Breast epithelium (tissue), 4 donors: ENCODE measurements at regions not wholly inside any gene's neighbourhood (a gene's known extent, or its start where the extent isn't known, plus 50 kb on each side); places are given as distances from the start of the nearest gene placed in this dataset.

ENCODE experiments used
- DNase-seq, 2 donors: peaks; one replicate each; pipeline ENCODE4 v3.0.0-alpha.2; 2019; ENCODE audit warnings: low spot score in 2 of 2
- H3K27ac ChIP-seq, 2 donors: fragments of 200-600 bp; sonication (generic) in 1 of 2; one replicate each; pipeline ENCODE4 v1.5.1; 2016 to 2019; ENCODE audit warnings: mild to moderate bottlenecking in 1 of 2
- H3K27me3 ChIP-seq, 2 donors: fragments of 200-600 bp; sonication (generic) in 1 of 2; one replicate each; pipeline versions ENCODE4 v1.5.1 to v1.6.0; 2017 to 2019; ENCODE audit warnings: control low read depth in 1 of 2, mild to moderate bottlenecking in 1 of 2
- H3K36me3 ChIP-seq: fragments of 200-600 bp; one replicate; pipeline ENCODE4 v1.5.1; 2019
- H3K4me1 ChIP-seq, 2 donors: fragments of 200-600 bp; sonication (generic); one replicate each; pipeline ENCODE4 v1.5.1; 2016 to 2019; ENCODE audit warnings: control low read depth in 1 of 2
- H3K4me3 ChIP-seq, 3 donors: fragments of 200-600 bp; sonication (generic); 1 replicate in 2 of 3; 2 replicates in 1 of 3; pipeline ENCODE4 v1.5.1; 2016 to 2019; ENCODE audit warnings: mild to moderate bottlenecking in 3 of 3, moderate library complexity in 2 of 3
- H3K9me3 ChIP-seq, 2 donors: fragments of 200-600 bp; sonication (generic) in 1 of 2; one replicate each; pipeline ENCODE4 v1.5.1; 2016 to 2019; ENCODE audit warnings: control low read depth in 1 of 2
- POLR2A ChIP-seq: fragments of 450-650 bp; IDR thresholded peaks from one replicate; pipeline ENCODE4 v1.6.1; 2016; ENCODE audit warnings: antibody characterized with exemption, mild to moderate bottlenecking, moderate library complexity
- POLR2AphosphoS5 ChIP-seq, 3 donors: sonication (generic); formaldehyde crosslinking; IDR thresholded peaks; one replicate each; pipeline ENCODE4 v1.6.1; 2017; ENCODE audit warnings: antibody characterized with exemption in 3 of 3
- intact Hi-C: fragments of 100-400 bp; cut with DNase I; formaldehyde crosslinking; loops from one replicate; pipeline ENCODE4 v1.15.1; 2023; ENCODE audit warnings: low total_unique reads
- TF ChIP-seq, protein P1 (sequence below), 3 donors: fragments of 450-650 bp; IDR thresholded peaks; one replicate each; pipeline ENCODE4 v1.5.1; 2016 to 2017; ENCODE audit warnings: antibody characterized with exemption in 3 of 3, mild to moderate bottlenecking in 3 of 3, moderate library complexity in 3 of 3

DNA sequence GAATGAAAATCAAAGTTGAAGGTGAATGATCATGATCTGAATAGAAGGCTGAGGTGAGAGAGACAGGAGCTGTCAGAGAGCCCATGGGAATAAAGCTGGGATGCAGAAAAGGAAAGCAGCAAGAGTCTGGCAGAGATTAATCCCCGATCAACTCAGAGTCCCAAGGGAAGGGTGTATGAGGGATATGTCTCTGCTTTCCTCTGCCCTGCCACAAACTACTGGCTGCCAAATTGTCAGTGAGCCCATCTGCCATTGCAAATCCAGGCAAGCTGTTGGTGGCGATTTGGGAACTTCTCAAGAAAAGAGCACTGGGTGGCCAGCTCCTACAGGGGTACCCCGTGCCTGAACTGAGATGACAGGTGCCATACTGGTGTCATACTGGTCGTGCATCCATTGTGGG, 705.5 kb upstream of the MAN1A1 start:
- intact Hi-C loops: loop anchor here (10.0 kb wide), 1 partner anchor 340 kb away; no protein-coding TSS in a partner anchor
- H3K9me3 ChIP-seq: peaks cover 0 to 15% of the 10 kb centered on the region in 2 donors
- no peak overlapping the region for H3K4me3 ChIP-seq
- no peaks in the 10 kb centered on the region for H3K36me3 ChIP-seq
- no peak overlapping the region for H3K27ac ChIP-seq
- H3K4me1 ChIP-seq: no peaks in the 10 kb centered on the region
- no peak for DNase-seq
- H3K27me3 ChIP-seq: no peaks in the 10 kb centered on the region
- TF ChIP-seq POLR2A (no peak), POLR2AphosphoS5 (IDR thresholded peaks at IDR 0.05) (no peak)
- TF ChIP-seq, protein P1, sequence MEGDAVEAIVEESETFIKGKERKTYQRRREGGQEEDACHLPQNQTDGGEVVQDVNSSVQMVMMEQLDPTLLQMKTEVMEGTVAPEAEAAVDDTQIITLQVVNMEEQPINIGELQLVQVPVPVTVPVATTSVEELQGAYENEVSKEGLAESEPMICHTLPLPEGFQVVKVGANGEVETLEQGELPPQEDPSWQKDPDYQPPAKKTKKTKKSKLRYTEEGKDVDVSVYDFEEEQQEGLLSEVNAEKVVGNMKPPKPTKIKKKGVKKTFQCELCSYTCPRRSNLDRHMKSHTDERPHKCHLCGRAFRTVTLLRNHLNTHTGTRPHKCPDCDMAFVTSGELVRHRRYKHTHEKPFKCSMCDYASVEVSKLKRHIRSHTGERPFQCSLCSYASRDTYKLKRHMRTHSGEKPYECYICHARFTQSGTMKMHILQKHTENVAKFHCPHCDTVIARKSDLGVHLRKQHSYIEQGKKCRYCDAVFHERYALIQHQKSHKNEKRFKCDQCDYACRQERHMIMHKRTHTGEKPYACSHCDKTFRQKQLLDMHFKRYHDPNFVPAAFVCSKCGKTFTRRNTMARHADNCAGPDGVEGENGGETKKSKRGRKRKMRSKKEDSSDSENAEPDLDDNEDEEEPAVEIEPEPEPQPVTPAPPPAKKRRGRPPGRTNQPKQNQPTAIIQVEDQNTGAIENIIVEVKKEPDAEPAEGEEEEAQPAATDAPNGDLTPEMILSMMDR (IDR thresholded peaks at IDR 0.05): no peak

DNA sequence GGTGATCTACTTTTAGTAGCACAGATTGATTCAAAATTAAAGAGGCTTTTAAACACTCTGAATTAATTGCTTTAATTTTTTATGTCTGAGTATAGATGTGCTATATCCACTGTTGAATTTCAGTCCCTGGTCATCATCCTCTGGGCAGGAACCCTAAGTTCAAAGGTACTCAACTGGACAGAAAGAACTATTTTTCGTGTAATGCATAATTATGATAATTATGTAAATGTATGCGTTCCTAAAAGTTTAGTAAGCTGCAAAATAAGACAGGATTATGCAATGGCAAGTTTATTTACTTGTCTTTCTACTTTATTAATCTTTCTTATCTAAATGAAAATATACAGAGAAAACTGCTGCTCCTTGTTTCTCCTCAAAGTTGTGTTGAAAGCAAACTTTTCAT, 690.1 kb upstream of the MAN1A1 start:
- Histone ChIP-seq H3K4me1 (no peaks in the 10 kb centered on the region), H3K9me3 (no peaks in the 10 kb centered on the region), H3K4me3 (no peak overlapping the region), H3K36me3 (no peaks in the 10 kb centered on the region), H3K27me3 (no peaks in the 10 kb centered on the region), H3K27ac (no peak overlapping the region)
- TF ChIP-seq POLR2AphosphoS5 (IDR thresholded peaks at IDR 0.05) (no peak), POLR2A (no peak)
- TF ChIP-seq, protein P1 (IDR thresholded peaks at IDR 0.05): no peak
- no peak for DNase-seq
- intact Hi-C loops: no loop called here

DNA sequence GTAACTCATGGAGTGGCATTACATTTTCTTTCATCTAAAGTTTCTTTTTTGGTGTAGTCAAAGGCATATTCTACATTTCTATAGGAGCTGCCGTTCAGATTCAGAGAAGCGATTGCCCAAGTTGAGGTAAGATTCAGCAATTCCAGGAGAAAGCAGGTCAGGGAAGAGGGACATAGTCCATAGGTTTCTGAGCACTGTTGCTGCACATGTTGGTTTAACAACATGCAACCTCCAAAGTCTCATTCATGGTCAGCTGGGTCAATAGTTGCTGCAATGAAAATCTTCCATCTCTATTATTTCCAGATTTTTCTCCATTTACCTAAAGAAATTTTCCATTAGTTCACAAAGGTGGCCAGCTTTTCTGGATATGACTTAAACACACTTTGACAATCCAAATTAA, 682.3 kb upstream of the MAN1A1 start:
- no peaks in the 10 kb centered on the region for H3K9me3 ChIP-seq
- H3K4me1 ChIP-seq: no peaks in the 10 kb centered on the region
- H3K36me3 ChIP-seq: no peaks in the 10 kb centered on the region
- no peak for DNase-seq
- intact Hi-C loops: no loop called here
- H3K27ac ChIP-seq: no peak overlapping the region
- TF ChIP-seq POLR2AphosphoS5 (IDR thresholded peaks at IDR 0.05) (no peak), POLR2A (no peak)
- TF ChIP-seq, protein P1 (IDR thresholded peaks at IDR 0.05): no peak
- H3K4me3 ChIP-seq: no peak overlapping the region
- H3K27me3 ChIP-seq: no peaks in the 10 kb centered on the region

DNA sequence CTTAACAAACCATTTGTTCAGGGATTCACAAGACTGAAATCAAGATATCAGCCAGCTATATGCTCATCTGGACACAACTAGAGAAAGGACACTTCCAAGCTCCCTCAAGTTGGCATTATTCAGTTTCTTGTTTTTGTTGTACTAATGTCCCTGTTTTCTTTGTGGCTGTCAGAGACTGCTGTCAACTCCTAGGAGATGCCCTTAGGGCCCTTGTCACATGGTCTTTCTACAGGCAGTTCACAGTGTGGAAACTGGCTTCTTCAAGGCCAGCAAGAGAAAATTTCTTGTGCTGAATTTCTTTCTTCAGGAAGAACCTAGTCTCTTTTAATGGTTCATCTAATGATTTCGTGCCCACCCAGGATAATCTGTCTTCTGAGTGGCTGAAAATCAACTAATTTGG, 677.2 kb upstream of the MAN1A1 start:
- H3K4me3 ChIP-seq: no peak overlapping the region
- no peak for TF ChIP-seq POLR2A
- TF ChIP-seq, protein P1 (IDR thresholded peaks at IDR 0.05): no peak
- no peak for TF ChIP-seq POLR2AphosphoS5 (IDR thresholded peaks at IDR 0.05)
- H3K36me3 ChIP-seq: no peaks in the 10 kb centered on the region
- no peak for DNase-seq
- H3K4me1 ChIP-seq: no peaks in the 10 kb centered on the region
- no peaks in the 10 kb centered on the region for H3K9me3 ChIP-seq
- intact Hi-C loops: no loop called here
- no peak overlapping the region for H3K27ac ChIP-seq
- no peaks in the 10 kb centered on the region for H3K27me3 ChIP-seq

DNA sequence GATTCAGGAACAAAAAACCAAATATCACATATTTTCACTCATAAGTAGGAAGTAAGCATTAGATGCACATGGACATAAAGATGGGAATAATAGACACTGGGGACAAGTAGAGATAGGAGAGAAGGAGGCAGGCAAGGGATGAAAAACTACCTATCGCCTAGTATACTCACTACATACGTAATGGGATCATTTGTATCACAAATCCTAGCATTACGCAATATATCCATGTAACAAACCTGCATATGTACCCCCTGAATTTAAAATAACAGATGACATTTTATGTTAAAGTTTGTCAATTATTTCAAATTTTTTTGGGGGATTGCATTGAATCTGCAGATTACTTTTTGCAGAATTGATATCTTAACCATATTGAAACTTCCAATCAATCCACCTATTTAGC, 660.5 kb upstream of the MAN1A1 start:
- intact Hi-C loops: no loop called here
- H3K36me3 ChIP-seq: no peaks in the 10 kb centered on the region

More for the DNA sequence above, 660.5 kb upstream of the MAN1A1 start:
- H3K4me3 ChIP-seq: no peak overlapping the region
- no peaks in the 10 kb centered on the region for H3K4me1 ChIP-seq
- H3K9me3 ChIP-seq: no peaks in the 10 kb centered on the region
- H3K27me3 ChIP-seq: no peaks in the 10 kb centered on the region
- H3K27ac ChIP-seq: no peak overlapping the region
- no peak for TF ChIP-seq POLR2AphosphoS5 (IDR thresholded peaks at IDR 0.05)
- TF ChIP-seq, protein P1 (IDR thresholded peaks at IDR 0.05): no peak
- no peak for TF ChIP-seq POLR2A
- no peak for DNase-seq
